ENCODE measurements at regions not wholly inside any gene's neighbourhood (a gene's known extent, or its start where the extent isn't known, plus 50 kb on each side); places are given as distances from the start of the nearest gene placed in this dataset.

- peaks cover 26 to 65% (median 54%) of the 10 kb centered on the region in 3 experiments; a peak in 6 of 7 replicates for H3K36me3 Mint-ChIP-seq (ENCODE audit: insufficient read depth in 1 of 3, low read depth in 3 of 3)
- peaks cover 7 to 10% of the 10 kb centered on the region in 2 experiments for H3K4me1 Mint-ChIP-seq
- no peak overlapping the region for H3K27ac Mint-ChIP-seq
- no peak overlapping the region for H3K4ac ChIP-seq (ENCODE audit: low read depth, low read length)
- H3K9ac ChIP-seq (ENCODE audit: extremely low read depth, insufficient read length, low read length), result no peak overlapping the region
- H3K4me2 ChIP-seq (ENCODE audit: insufficient read depth, insufficient read length, low read length), result no peak overlapping the region
- H3K56ac ChIP-seq (ENCODE audit: insufficient read length, low read depth, low read length), result no peak overlapping the region
- H3K9me3 ChIP-seq (ENCODE audit: control insufficient read depth, low read depth, low read length), result no peaks in the 10 kb centered on the region
- H4K91ac ChIP-seq (ENCODE audit: insufficient read length, low read depth, low read length), result no peak overlapping the region
- H3K79me2 ChIP-seq (ENCODE audit: insufficient read depth, low read length), result no peaks in the 10 kb centered on the region
- H3K4me3 Mint-ChIP-seq, result no peak overlapping the region
- no peaks in the 10 kb centered on the region for H3K23me2 ChIP-seq (ENCODE audit: insufficient read length, low read depth, low read length, poor library complexity, severe bottlenecking)
- H3K9me3 Mint-ChIP-seq, result no peaks in the 10 kb centered on the region
- H3K14ac ChIP-seq (ENCODE audit: insufficient read depth, low read length), result no peak overlapping the region
- H3K27ac ChIP-seq (ENCODE audit: insufficient read length, low read depth, low read length), result no peak overlapping the region
- H3K27me3 ChIP-seq (ENCODE audit: insufficient read depth, low read length), result no peaks in the 10 kb centered on the region
- H3K79me1 ChIP-seq (ENCODE audit: insufficient read depth, low read depth, low read length, poor library complexity, severe bottlenecking), result no peaks in the 10 kb centered on the region
- H4K5ac ChIP-seq (ENCODE audit: insufficient read length, low read depth, low read length), result no peak overlapping the region
- no peak for DNase-seq
- no peak overlapping the region for H2BK120ac ChIP-seq (ENCODE audit: low read depth, low read length, poor library complexity, severe bottlenecking)
- no peak for TF ChIP-seq CTCF (conservative IDR thresholded peaks at IDR 0.05)
- no peaks in the 10 kb centered on the region for H3K27me3 Mint-ChIP-seq (ENCODE audit: low read depth)
- no peak overlapping the region for H2AFZ ChIP-seq (ENCODE audit: low read length)
- no peak overlapping the region for H3K18ac ChIP-seq (ENCODE audit: insufficient read length, low read depth, low read length)
- no peak overlapping the region for H2BK5ac ChIP-seq (ENCODE audit: insufficient read length, low read length)
- H4K8ac ChIP-seq (replicated peaks; ENCODE audit: insufficient read length, low read depth, low read length), result no peak overlapping the region
- H2BK12ac ChIP-seq (ENCODE audit: insufficient read length, low read depth, low read length), result no peak overlapping the region
- no peak overlapping the region for H3K23ac ChIP-seq (ENCODE audit: insufficient read length, low read depth, low read length)
- H3T11ph ChIP-seq (ENCODE audit: low read length), result no peak overlapping the region
- no peak overlapping the region for H2BK15ac ChIP-seq (ENCODE audit: low read depth, low read length)
- no peaks in the 10 kb centered on the region for H3K4me1 ChIP-seq (ENCODE audit: insufficient read depth, low read length)
- H2AK5ac ChIP-seq (ENCODE audit: insufficient read length, low read length), result no peak overlapping the region
- no peak overlapping the region for H2BK20ac ChIP-seq (ENCODE audit: low read depth, low read length, poor library complexity, severe bottlenecking)
- H4K20me1 ChIP-seq (ENCODE audit: control insufficient read depth, insufficient read depth, insufficient read length), result no peaks in the 10 kb centered on the region
These were observed 55.2 kb upstream of the RPS13 start for GRCh38 chr11:17132654-17133053.

Measured in H9 (cell line).